ENCODE measurements at regions not wholly inside any gene's neighbourhood (a gene's known extent, or its start where the extent isn't known, plus 50 kb on each side); places are given as distances from the start of the nearest gene placed in this dataset.

DNA sequence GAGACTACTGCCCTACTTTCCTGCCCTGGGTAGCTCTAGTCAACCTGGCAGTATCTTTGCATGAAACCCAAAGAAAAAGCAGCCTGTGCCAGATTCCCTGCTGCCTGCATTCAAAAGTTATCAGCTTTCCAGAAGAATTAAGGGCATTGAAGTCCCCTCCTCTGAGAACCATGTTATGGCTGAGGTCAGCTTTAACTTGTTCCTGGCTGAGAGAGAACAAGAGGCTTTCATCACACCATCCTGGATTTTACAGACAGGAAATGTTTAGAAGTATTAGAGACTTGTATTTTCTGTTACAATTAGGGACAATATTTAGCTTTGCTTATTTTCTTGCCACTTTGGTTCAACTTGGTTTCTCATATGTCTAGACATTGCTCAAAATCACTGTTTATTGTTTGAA, 238.8 kb downstream of the ARL4A start:
- no peak overlapping the region for H2AFZ ChIP-seq (ENCODE audit: low read depth, low read length, poor library complexity, severe bottlenecking)
- H3K27me3 ChIP-seq (ENCODE audit: insufficient read depth, low read length): no peaks in the 10 kb centered on the region
- H4K20me1 ChIP-seq (ENCODE audit: insufficient read depth): no peaks in the 10 kb centered on the region
- ChIA-PET RAD21 (ENCODE audit: low non-redundant PET in 1 of 2, low total read pairs in 2 of 2, uncharacterized antibody in 2 of 2, unreplicated experiment in 2 of 2) (interaction anchor here in 1 of 2 experiments (0.7 kb wide), 1 partner anchor 283 kb away, joined by 3 read pairs; no protein-coding TSS in a partner anchor), POLR2A (no interaction called here), CTCF (no interaction called here)
- intact Hi-C loops (cut with micrococcal nuclease): no loop called here
- no peaks in the 10 kb centered on the region for H3K9me3 ChIP-seq (ENCODE audit: control insufficient read depth in 1 of 2, insufficient read depth in 1 of 2, low read depth in 1 of 2, low read length in 2 of 2)
- no peak overlapping the region for H3K4me2 ChIP-seq (ENCODE audit: low read length)
- no peak overlapping the region for H3K27ac ChIP-seq (ENCODE audit: low read depth, low read length)
- H3K4me3 ChIP-seq (replicated peaks in 1 of 2; ENCODE audit: low read depth in 1 of 2, low read length in 2 of 2): no peak overlapping the region
- no peak overlapping the region for H3K9ac ChIP-seq (ENCODE audit: low read length)
- no peak for ATAC-seq
- H3K4me1 ChIP-seq (ENCODE audit: control insufficient read depth in 1 of 2, insufficient read depth in 2 of 2, low read length in 2 of 2): peaks cover 0 to 11% of the 10 kb centered on the region in 2 experiments; a peak in 2 of 4 replicates
- no peaks in the 10 kb centered on the region for H3K36me3 ChIP-seq (ENCODE audit: control insufficient read depth in 1 of 2, insufficient read depth in 2 of 2, low read length in 2 of 2)
- H3K9me2 ChIP-seq (ENCODE audit: insufficient read depth): no peaks in the 10 kb centered on the region
- no peak for DNase-seq (ENCODE audit: low read depth, low spot score)
- BruUV-seq (replicated peaks): no TSS peak
- TF ChIP-seq JUND (IDR thresholded peaks at IDR 0.05) (no peak), EGR1 (IDR thresholded peaks at IDR 0.05; ENCODE audit: low read depth) (no peak), CBX3 (IDR thresholded peaks at IDR 0.05; ENCODE audit: low read depth) (no peak), POLR2A (IDR thresholded peaks at IDR 0.05; ENCODE audit: borderline replicate concordance, extremely low read depth, insufficient read depth, insufficient read length) (no peak), SIN3A (IDR thresholded peaks at IDR 0.05; ENCODE audit: low read depth) (no peak), ELF1 (IDR thresholded peaks at IDR 0.05; ENCODE audit: borderline replicate concordance, low read depth) (no peak)
- TF ChIP-seq, protein P1, sequence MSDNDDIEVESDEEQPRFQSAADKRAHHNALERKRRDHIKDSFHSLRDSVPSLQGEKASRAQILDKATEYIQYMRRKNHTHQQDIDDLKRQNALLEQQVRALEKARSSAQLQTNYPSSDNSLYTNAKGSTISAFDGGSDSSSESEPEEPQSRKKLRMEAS (IDR thresholded peaks at IDR 0.05): no peak
- TF ChIP-seq, protein P2, sequence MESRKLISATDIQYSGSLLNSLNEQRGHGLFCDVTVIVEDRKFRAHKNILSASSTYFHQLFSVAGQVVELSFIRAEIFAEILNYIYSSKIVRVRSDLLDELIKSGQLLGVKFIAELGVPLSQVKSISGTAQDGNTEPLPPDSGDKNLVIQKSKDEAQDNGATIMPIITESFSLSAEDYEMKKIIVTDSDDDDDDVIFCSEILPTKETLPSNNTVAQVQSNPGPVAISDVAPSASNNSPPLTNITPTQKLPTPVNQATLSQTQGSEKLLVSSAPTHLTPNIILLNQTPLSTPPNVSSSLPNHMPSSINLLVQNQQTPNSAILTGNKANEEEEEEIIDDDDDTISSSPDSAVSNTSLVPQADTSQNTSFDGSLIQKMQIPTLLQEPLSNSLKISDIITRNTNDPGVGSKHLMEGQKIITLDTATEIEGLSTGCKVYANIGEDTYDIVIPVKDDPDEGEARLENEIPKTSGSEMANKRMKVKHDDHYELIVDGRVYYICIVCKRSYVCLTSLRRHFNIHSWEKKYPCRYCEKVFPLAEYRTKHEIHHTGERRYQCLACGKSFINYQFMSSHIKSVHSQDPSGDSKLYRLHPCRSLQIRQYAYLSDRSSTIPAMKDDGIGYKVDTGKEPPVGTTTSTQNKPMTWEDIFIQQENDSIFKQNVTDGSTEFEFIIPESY (IDR thresholded peaks at IDR 0.05; ENCODE audit: extremely low read depth, insufficient replicate concordance, low read length): no peak
- TF ChIP-seq, protein P3, sequence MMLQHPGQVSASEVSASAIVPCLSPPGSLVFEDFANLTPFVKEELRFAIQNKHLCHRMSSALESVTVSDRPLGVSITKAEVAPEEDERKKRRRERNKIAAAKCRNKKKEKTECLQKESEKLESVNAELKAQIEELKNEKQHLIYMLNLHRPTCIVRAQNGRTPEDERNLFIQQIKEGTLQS (IDR thresholded peaks at IDR 0.05): no peak
- TF ChIP-seq, protein P4, sequence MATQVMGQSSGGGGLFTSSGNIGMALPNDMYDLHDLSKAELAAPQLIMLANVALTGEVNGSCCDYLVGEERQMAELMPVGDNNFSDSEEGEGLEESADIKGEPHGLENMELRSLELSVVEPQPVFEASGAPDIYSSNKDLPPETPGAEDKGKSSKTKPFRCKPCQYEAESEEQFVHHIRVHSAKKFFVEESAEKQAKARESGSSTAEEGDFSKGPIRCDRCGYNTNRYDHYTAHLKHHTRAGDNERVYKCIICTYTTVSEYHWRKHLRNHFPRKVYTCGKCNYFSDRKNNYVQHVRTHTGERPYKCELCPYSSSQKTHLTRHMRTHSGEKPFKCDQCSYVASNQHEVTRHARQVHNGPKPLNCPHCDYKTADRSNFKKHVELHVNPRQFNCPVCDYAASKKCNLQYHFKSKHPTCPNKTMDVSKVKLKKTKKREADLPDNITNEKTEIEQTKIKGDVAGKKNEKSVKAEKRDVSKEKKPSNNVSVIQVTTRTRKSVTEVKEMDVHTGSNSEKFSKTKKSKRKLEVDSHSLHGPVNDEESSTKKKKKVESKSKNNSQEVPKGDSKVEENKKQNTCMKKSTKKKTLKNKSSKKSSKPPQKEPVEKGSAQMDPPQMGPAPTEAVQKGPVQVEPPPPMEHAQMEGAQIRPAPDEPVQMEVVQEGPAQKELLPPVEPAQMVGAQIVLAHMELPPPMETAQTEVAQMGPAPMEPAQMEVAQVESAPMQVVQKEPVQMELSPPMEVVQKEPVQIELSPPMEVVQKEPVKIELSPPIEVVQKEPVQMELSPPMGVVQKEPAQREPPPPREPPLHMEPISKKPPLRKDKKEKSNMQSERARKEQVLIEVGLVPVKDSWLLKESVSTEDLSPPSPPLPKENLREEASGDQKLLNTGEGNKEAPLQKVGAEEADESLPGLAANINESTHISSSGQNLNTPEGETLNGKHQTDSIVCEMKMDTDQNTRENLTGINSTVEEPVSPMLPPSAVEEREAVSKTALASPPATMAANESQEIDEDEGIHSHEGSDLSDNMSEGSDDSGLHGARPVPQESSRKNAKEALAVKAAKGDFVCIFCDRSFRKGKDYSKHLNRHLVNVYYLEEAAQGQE (IDR thresholded peaks at IDR 0.05; ENCODE audit: low read depth): no peak
- no peaks in the 10 kb centered on the region for H3K79me2 ChIP-seq (ENCODE audit: insufficient read depth, low read length)

Measured in HCT116 (cell line).